Endothelial cell of umbilical vein (primary cell): ENCODE measurements at regions not wholly inside any gene's neighbourhood (a gene's known extent, or its start where the extent isn't known, plus 50 kb on each side); places are given as distances from the start of the nearest gene placed in this dataset.
"Not testable (repeated sequence)": the region's sequence is repeated elsewhere in the genome, so short reads cannot be mapped to it uniquely, and the experiment has no call there.

Experiments used
- BruUV-seq: library from RNA; stranded (reverse); fragments of 400-500 nt; replicated peaks from 2 replicates; lab custom pipeline; 2021; lab: Mats Ljungman, UMichigan
- CTCF ChIA-PET: fragments of 300-600, 350-600 bp; sonication (Branson Sonifier 250); formaldehyde crosslinking; loops from one replicate; lab custom pipeline; 2021; ENCODE audit warnings: antibody characterized with exemption, inconsistent platforms; lab: Charles Lee
- POLR2A ChIA-PET: fragments of 300-600, 350-600 bp; sonication (Branson Sonifier 250); formaldehyde crosslinking; loops from one replicate; lab custom pipeline; 2021; ENCODE audit warnings: antibody characterized with exemption, inconsistent platforms; lab: Charles Lee
- DNase-seq: peaks from one replicate; pipeline ENCODE4 v3.0.0-alpha.2; 2011; ENCODE audit warnings: low read depth, low spot score
- FAIRE-seq: peaks from 2 replicates; lab custom pipeline; 2011; peaks lifted over from hg19 to GRCh38; lab: Jason Lieb, UNC
- H2AFZ ChIP-seq: 2 replicates; pipeline ENCODE4 v1.6.0; 2012; ENCODE audit warnings: low read depth, low read length, control low read depth, inconsistent platforms
- H3K27ac ChIP-seq: 2 replicates; pipeline ENCODE4 v1.5.1; 2011; ENCODE audit warnings: low read depth, mild to moderate bottlenecking, control low read depth, low read length, moderate library complexity; ENCODE audit not compliant: insufficient read depth
- H3K27me3 ChIP-seq, 2 experiments: 2 replicates each; pipeline versions ENCODE4 v1.6.0 to v1.6.1; 2011; ENCODE audit warnings: low read length in 2 of 2, mixed read lengths in 1 of 2; ENCODE audit not compliant: control insufficient read depth in 2 of 2, insufficient read depth in 2 of 2
- H3K36me3 ChIP-seq, 2 experiments: 2 replicates in 1 of 2; 3 replicates in 1 of 2; pipeline ENCODE4 v1.5.1; 2011; ENCODE audit warnings: low read length in 2 of 2, mild to moderate bottlenecking in 1 of 2, moderate library complexity in 1 of 2; ENCODE audit not compliant: control insufficient read depth in 2 of 2, insufficient read depth in 2 of 2; ENCODE audit errors: extremely low read depth in 1 of 2
- H3K4me1 ChIP-seq: 3 replicates; pipeline ENCODE4 v1.5.1; 2011; ENCODE audit warnings: mild to moderate bottlenecking, low read length; ENCODE audit not compliant: control insufficient read depth, insufficient read depth; ENCODE audit errors: extremely low read depth
- H3K4me2 ChIP-seq: 2 replicates; pipeline ENCODE4 v1.6.1; 2011; ENCODE audit warnings: low read length, control low read depth, mixed read lengths; ENCODE audit not compliant: insufficient read depth
- H3K4me3 ChIP-seq, 3 experiments: fragments of 200-600 bp in 1 of 3; sonication (generic), shearing (Covaris generic) in 1 of 3; replicated peaks in 1 of 3; 2 replicates each; pipeline ENCODE4 v1.5.1; 2011 to 2016; ENCODE audit warnings: control low read depth in 3 of 3, low read length in 3 of 3, mild to moderate bottlenecking in 2 of 3, inconsistent platforms in 1 of 3, low read depth in 1 of 3, moderate library complexity in 1 of 3; ENCODE audit not compliant: insufficient read depth in 1 of 3
- H3K79me2 ChIP-seq: 2 replicates; pipeline ENCODE4 v1.6.0; 2012; ENCODE audit warnings: low read length, inconsistent platforms; ENCODE audit not compliant: control insufficient read depth, insufficient read depth
- H3K9ac ChIP-seq: replicated peaks from 2 replicates; pipeline ENCODE3; 2011; ENCODE audit warnings: low read length, control low read depth; ENCODE audit not compliant: insufficient read depth; ENCODE audit errors: extremely low read depth
- H3K9me1 ChIP-seq: replicated peaks from 3 replicates; pipeline ENCODE4 v1.6.0; 2011; ENCODE audit warnings: mild to moderate bottlenecking, low read length; ENCODE audit not compliant: control insufficient read depth, insufficient read depth; ENCODE audit errors: extremely low read depth
- H3K9me3 ChIP-seq: replicated peaks from 2 replicates; pipeline ENCODE4 v1.5.1; 2012; ENCODE audit warnings: low read length, inconsistent platforms; ENCODE audit not compliant: control insufficient read depth, insufficient read depth
- H4K20me1 ChIP-seq: replicated peaks from 2 replicates; pipeline ENCODE3; 2011; ENCODE audit warnings: mild to moderate bottlenecking, low read length; ENCODE audit not compliant: control insufficient read depth, insufficient read depth; ENCODE audit errors: extremely low read depth
- EZH2 ChIP-seq: IDR thresholded peaks from 2 replicates; pipeline ENCODE4 v1.6.1; 2012; ENCODE audit warnings: borderline replicate concordance, low read depth, mild to moderate bottlenecking, moderate library complexity, low read length, inconsistent platforms; ENCODE audit not compliant: severe bottlenecking
- FOS ChIP-seq: IDR thresholded peaks from 2 replicates; pipeline ENCODE4 v1.6.1; 2011; ENCODE audit warnings: mild to moderate bottlenecking, low read length, moderate library complexity, borderline replicate concordance; ENCODE audit not compliant: insufficient read depth
- GATA2 ChIP-seq: IDR thresholded peaks from 2 replicates; pipeline ENCODE4 v1.7.0; 2011; ENCODE audit warnings: low read depth, mild to moderate bottlenecking, moderate library complexity, mixed read lengths, low read length; ENCODE audit not compliant: insufficient read length, insufficient read depth
- JUN ChIP-seq: IDR thresholded peaks from 2 replicates; pipeline ENCODE4 v1.6.1; 2011; ENCODE audit warnings: borderline replicate concordance, low read depth; ENCODE audit not compliant: insufficient read length, insufficient read depth
- MYC ChIP-seq: IDR thresholded peaks from one replicate; pipeline ENCODE4 v1.6.1; 2011; ENCODE audit warnings: mild to moderate bottlenecking, low read depth, low read length
- POLR2A ChIP-seq: IDR thresholded peaks from 2 replicates; pipeline ENCODE4 v1.6.1; 2012; ENCODE audit warnings: low read depth, mild to moderate bottlenecking, control low read depth, low read length
- dilution Hi-C: fragments of 300-500 bp; cut with MboI; formaldehyde crosslinking; loops from one replicate; pipeline ENCODE4 v1.15.0; 2019; ENCODE audit warnings: low sequenced_read_pairs; ENCODE audit not compliant: extremely low pct_ligation_motif_present
- intact Hi-C: fragments of 100-400 bp; cut with micrococcal nuclease; formaldehyde crosslinking; loops from one replicate; pipeline ENCODE4 v1.10.0; 2022
- TF ChIP-seq, protein P1 (sequence below), 2 donors: IDR thresholded peaks; 1 replicate in 1 of 2; 2 replicates in 1 of 2; pipeline ENCODE4 v1.5.1; 2011; ENCODE audit warnings: low read length in 2 of 2, mild to moderate bottlenecking in 2 of 2, moderate library complexity in 2 of 2, control low read depth in 1 of 2, inconsistent platforms in 1 of 2, low read depth in 1 of 2; ENCODE audit not compliant: insufficient read depth in 1 of 2; ENCODE audit errors: extremely low read depth in 1 of 2
- TF ChIP-seq, protein P2 (sequence below): IDR thresholded peaks from 2 replicates; pipeline ENCODE4 v1.6.1; 2011; ENCODE audit not compliant: insufficient read depth, insufficient read length

- TF ChIP-seq, protein P1, sequence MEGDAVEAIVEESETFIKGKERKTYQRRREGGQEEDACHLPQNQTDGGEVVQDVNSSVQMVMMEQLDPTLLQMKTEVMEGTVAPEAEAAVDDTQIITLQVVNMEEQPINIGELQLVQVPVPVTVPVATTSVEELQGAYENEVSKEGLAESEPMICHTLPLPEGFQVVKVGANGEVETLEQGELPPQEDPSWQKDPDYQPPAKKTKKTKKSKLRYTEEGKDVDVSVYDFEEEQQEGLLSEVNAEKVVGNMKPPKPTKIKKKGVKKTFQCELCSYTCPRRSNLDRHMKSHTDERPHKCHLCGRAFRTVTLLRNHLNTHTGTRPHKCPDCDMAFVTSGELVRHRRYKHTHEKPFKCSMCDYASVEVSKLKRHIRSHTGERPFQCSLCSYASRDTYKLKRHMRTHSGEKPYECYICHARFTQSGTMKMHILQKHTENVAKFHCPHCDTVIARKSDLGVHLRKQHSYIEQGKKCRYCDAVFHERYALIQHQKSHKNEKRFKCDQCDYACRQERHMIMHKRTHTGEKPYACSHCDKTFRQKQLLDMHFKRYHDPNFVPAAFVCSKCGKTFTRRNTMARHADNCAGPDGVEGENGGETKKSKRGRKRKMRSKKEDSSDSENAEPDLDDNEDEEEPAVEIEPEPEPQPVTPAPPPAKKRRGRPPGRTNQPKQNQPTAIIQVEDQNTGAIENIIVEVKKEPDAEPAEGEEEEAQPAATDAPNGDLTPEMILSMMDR (IDR thresholded peaks at IDR 0.05; ENCODE audit: extremely low read depth in 1 of 2, insufficient read depth in 1 of 2, low read depth in 1 of 2, low read length in 2 of 2): no peak
- TF ChIP-seq FOS (no peak), GATA2 (no peak), EZH2 (no peak), MYC (no peak), POLR2A (no peak), JUN (no peak)
- TF ChIP-seq, protein P2, sequence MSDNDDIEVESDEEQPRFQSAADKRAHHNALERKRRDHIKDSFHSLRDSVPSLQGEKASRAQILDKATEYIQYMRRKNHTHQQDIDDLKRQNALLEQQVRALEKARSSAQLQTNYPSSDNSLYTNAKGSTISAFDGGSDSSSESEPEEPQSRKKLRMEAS: no peak
- Histone ChIP-seq H3K9me3 (no peaks in the 10 kb centered on the region), H3K4me3 (no peak overlapping the region), H3K9me1 (no peaks in the 10 kb centered on the region), H3K79me2 (no peaks in the 10 kb centered on the region), H4K20me1 (no peaks in the 10 kb centered on the region), H3K9ac (no peak overlapping the region), H3K4me2 (no peak overlapping the region), H3K4me1 (no peaks in the 10 kb centered on the region), H3K27ac (no peak overlapping the region), H2AFZ (no peak overlapping the region), H3K36me3 (no peaks in the 10 kb centered on the region), H3K27me3 (no peaks in the 10 kb centered on the region)
- FAIRE-seq (no peak), DNase-seq (no peak)
- CTCF ChIA-PET: no interaction called here
- POLR2A ChIA-PET: no interaction called here
- BruUV-seq: no TSS peak
- intact Hi-C loops (no loop called here), dilution Hi-C loops (no loop called here)
Observed at GRCh38 chr3:21195203-21195602, 555.8 kb downstream of the ZNF385D start.

DNA sequence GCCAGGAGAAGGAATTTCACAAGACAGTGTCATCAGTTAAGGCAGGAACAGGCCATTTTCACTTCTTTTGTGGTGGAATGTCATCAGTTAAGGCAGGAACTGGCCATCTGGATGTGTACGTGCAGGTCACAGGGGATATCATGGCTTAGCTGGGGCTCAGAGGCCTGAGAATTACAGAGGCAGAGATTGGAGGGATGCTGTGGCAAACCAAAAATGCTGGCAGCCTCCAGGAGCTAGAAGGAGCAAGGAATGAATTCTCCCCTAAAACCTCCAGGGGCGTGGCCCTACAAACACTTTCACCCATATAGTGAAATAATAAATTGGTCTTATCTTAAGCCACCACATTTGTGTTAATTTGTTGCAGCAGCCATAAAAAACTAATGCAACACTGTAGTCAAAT is 557.0 kb downstream of the ZNF385D start:
- H3K27ac ChIP-seq, dilution Hi-C loops, POLR2A ChIA-PET, DNase-seq, H3K4me2 ChIP-seq, H3K9me3 ChIP-seq, H3K4me1 ChIP-seq, H3K9me1 ChIP-seq, H3K79me2 ChIP-seq, H3K27me3 ChIP-seq, H2AFZ ChIP-seq, BruUV-seq, H4K20me1 ChIP-seq, intact Hi-C loops, CTCF ChIA-PET, H3K4me3 ChIP-seq, H3K9ac ChIP-seq, H3K36me3 ChIP-seq, FAIRE-seq: not testable (repeated sequence)
